ENCODE measurements at regions not wholly inside any gene's neighbourhood (a gene's known extent, or its start where the extent isn't known, plus 50 kb on each side); places are given as distances from the start of the nearest gene placed in this dataset.
"Not testable (repeated sequence)": the region's sequence is repeated elsewhere in the genome, so short reads cannot be mapped to it uniquely, and the experiment has no call there.

GRCh38 chr5:50501491-50502228 lies 60.6 kb upstream of the EMB start:
- Histone ChIP-seq H3K27ac (ENCODE audit: low read length) (peak overlapping the region; percentile 11), H3K9me3 (ENCODE audit: control insufficient read depth, insufficient read depth, low read length) (no peaks in the 10 kb centered on the region), H3K27me3 (ENCODE audit: control insufficient read depth, insufficient read depth, low read length) (no peaks in the 10 kb centered on the region), H3K4me1 (ENCODE audit: control insufficient read depth, insufficient read depth, low read length) (no peaks in the 10 kb centered on the region), H3K4me3 (ENCODE audit: low read length) (no peak overlapping the region), H3K36me3 (ENCODE audit: control insufficient read depth, insufficient read depth, low read length) (no peaks in the 10 kb centered on the region)
- no peaks in the 10 kb centered on the region for H3K27me3 Mint-ChIP-seq (ENCODE audit: low read depth in 2 of 2)
- TF ChIP-seq CTCF (IDR thresholded peaks at IDR 0.05), result no peak
- 0% methylated on average over 1 of the region's 2 CpGs for WGBS (ENCODE audit: insufficient coverage)
- DNase-seq (peak in 1 of 2 donors; percentile 29), ATAC-seq (peak in 1 of 3 donors; percentile 34)
- H3K9me3 Mint-ChIP-seq, result no peaks in the 10 kb centered on the region
- H3K36me3 Mint-ChIP-seq, result no peaks in the 10 kb centered on the region
- no peak overlapping the region for H3K4me3 Mint-ChIP-seq
- peaks cover 0 to 5% of the 10 kb centered on the region in 2 donors for H3K4me1 Mint-ChIP-seq
- H3K27ac Mint-ChIP-seq, result peak overlapping the region in 1 of 2 donors; percentile 58
- intact Hi-C loops (cut with micrococcal nuclease), result no loop called here

GRCh38 chr5:50513028-50513457 lies 72.0 kb upstream of the EMB start:
- H3K9me3 ChIP-seq (ENCODE audit: control insufficient read depth, insufficient read depth, low read length); H3K27me3 ChIP-seq (ENCODE audit: control insufficient read depth, insufficient read depth, low read length); H3K4me3 Mint-ChIP-seq; H3K27ac ChIP-seq (ENCODE audit: low read length); H3K27ac Mint-ChIP-seq; H3K4me3 ChIP-seq (ENCODE audit: low read length); H3K9me3 Mint-ChIP-seq; ATAC-seq; H3K27me3 Mint-ChIP-seq (ENCODE audit: low read depth in 2 of 2); intact Hi-C loops (cut with micrococcal nuclease); H3K4me1 Mint-ChIP-seq; H3K36me3 Mint-ChIP-seq; H3K36me3 ChIP-seq (ENCODE audit: control insufficient read depth, insufficient read depth, low read length); H3K4me1 ChIP-seq (ENCODE audit: control insufficient read depth, insufficient read depth, low read length): not testable (repeated sequence)
- DNase-seq, result peak in 1 of 2 donors; percentile 20
- TF ChIP-seq CTCF (IDR thresholded peaks at IDR 0.05), result peak; percentile 59

GRCh38 chr5:50521060-50521459 lies 80.0 kb upstream of the EMB start:
- H3K27ac Mint-ChIP-seq; H3K27me3 Mint-ChIP-seq (ENCODE audit: low read depth in 2 of 2); H3K36me3 ChIP-seq (ENCODE audit: control insufficient read depth, insufficient read depth, low read length); H3K4me3 Mint-ChIP-seq; H3K9me3 Mint-ChIP-seq; H3K4me3 ChIP-seq (ENCODE audit: low read length); H3K27ac ChIP-seq (ENCODE audit: low read length); intact Hi-C loops (cut with micrococcal nuclease); H3K27me3 ChIP-seq (ENCODE audit: control insufficient read depth, insufficient read depth, low read length); H3K4me1 Mint-ChIP-seq; H3K4me1 ChIP-seq (ENCODE audit: control insufficient read depth, insufficient read depth, low read length); ATAC-seq; H3K9me3 ChIP-seq (ENCODE audit: control insufficient read depth, insufficient read depth, low read length); H3K36me3 Mint-ChIP-seq; DNase-seq: not testable (repeated sequence)

- H3K36me3 ChIP-seq (ENCODE audit: control insufficient read depth, insufficient read depth, low read length); H3K36me3 Mint-ChIP-seq; DNase-seq; H3K27me3 ChIP-seq (ENCODE audit: control insufficient read depth, insufficient read depth, low read length); H3K9me3 Mint-ChIP-seq; H3K4me3 ChIP-seq (ENCODE audit: low read length); H3K27ac Mint-ChIP-seq; H3K4me1 Mint-ChIP-seq; intact Hi-C loops (cut with micrococcal nuclease); H3K4me3 Mint-ChIP-seq; H3K27me3 Mint-ChIP-seq (ENCODE audit: low read depth in 2 of 2); H3K4me1 ChIP-seq (ENCODE audit: control insufficient read depth, insufficient read depth, low read length); H3K27ac ChIP-seq (ENCODE audit: low read length); ATAC-seq; H3K9me3 ChIP-seq (ENCODE audit: control insufficient read depth, insufficient read depth, low read length): not testable (repeated sequence)
- 98% methylated on average over 3 of the region's 3 CpGs for WGBS (ENCODE audit: insufficient coverage)
Observed at GRCh38 chr5:50527514-50528060, 86.5 kb upstream of the EMB start.

Measured in natural killer cell (primary cell).